Gastroesophageal sphincter (tissue), 3 donors: ENCODE measurements at regions not wholly inside any gene's neighbourhood (a gene's known extent, or its start where the extent isn't known, plus 50 kb on each side); places are given as distances from the start of the nearest gene placed in this dataset.

Source experiments
- EP300 ChIP-seq: sonication (generic); formaldehyde crosslinking; IDR thresholded peaks from one replicate; pipeline ENCODE4 v1.6.1; 2017; ENCODE audit warnings: antibody characterized with exemption, mild to moderate bottlenecking
- POLR2AphosphoS5 ChIP-seq: sonication (generic); formaldehyde crosslinking; IDR thresholded peaks from one replicate; pipeline ENCODE4 v1.6.1; 2017; ENCODE audit warnings: antibody characterized with exemption
- TF ChIP-seq, protein P1 (sequence below), 4 experiments: fragments of 200-600 bp in 2 of 4; fragments of 450-650 bp in 2 of 4; sonication (generic) in 1 of 4; IDR thresholded peaks; one replicate each; pipeline ENCODE4 v1.5.1; 2017 to 2019; ENCODE audit warnings: antibody characterized with exemption in 4 of 4, mild to moderate bottlenecking in 2 of 4, moderate library complexity in 2 of 4

GRCh38 chr16:82329504-82330192 is 159.6 kb upstream of the MPHOSPH6 start:
- no peak for TF ChIP-seq EP300
- TF ChIP-seq, protein P1, sequence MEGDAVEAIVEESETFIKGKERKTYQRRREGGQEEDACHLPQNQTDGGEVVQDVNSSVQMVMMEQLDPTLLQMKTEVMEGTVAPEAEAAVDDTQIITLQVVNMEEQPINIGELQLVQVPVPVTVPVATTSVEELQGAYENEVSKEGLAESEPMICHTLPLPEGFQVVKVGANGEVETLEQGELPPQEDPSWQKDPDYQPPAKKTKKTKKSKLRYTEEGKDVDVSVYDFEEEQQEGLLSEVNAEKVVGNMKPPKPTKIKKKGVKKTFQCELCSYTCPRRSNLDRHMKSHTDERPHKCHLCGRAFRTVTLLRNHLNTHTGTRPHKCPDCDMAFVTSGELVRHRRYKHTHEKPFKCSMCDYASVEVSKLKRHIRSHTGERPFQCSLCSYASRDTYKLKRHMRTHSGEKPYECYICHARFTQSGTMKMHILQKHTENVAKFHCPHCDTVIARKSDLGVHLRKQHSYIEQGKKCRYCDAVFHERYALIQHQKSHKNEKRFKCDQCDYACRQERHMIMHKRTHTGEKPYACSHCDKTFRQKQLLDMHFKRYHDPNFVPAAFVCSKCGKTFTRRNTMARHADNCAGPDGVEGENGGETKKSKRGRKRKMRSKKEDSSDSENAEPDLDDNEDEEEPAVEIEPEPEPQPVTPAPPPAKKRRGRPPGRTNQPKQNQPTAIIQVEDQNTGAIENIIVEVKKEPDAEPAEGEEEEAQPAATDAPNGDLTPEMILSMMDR (IDR thresholded peaks at IDR 0.05), result no peak
- TF ChIP-seq POLR2AphosphoS5, result no peak
